ENCODE measurements at regions not wholly inside any gene's neighbourhood (a gene's known extent, or its start where the extent isn't known, plus 50 kb on each side); places are given as distances from the start of the nearest gene placed in this dataset.

DNA sequence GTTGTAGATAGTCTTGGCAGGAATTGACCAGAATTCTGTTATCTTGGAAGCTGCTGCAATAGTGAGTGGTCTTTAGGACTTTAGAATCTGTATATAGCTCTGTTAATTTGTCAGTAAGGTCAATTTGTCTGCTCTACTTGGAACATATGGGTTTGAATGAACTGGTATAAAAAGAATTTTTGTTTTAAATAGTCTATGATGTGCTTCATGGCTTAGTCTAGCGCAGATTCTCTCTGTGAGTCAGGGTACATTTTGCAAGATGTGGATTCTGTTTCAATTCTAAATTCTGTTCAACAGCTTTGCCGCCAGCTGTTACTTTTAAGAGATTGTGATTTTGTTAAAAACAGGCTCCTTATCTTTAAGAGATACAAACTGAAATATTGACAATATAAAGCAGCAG lies 135.9 kb upstream of the AGBL1 start:
- no peak for DNase-seq

DNA sequence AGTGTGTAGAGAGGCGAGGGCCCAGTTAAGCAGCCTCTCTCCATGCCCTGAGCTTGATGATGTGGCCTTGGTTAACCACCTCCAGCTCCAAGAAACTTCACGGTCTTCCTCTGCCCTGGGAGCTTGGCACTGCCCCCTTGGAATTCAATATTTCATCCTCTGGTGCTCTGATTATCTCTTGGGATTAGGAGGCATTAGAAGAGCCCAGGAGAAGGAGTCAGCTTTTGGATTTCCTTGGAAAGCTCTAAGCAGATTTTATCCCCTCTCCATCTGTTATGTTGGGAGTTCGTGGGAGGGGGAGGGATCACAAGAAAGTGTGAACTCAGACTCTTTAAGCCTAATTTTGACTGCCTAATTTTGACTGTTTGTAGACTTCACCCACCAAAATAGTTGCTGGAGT lies 132.7 kb upstream of the AGBL1 start:
- peak; percentile 98 for DNase-seq

DNA sequence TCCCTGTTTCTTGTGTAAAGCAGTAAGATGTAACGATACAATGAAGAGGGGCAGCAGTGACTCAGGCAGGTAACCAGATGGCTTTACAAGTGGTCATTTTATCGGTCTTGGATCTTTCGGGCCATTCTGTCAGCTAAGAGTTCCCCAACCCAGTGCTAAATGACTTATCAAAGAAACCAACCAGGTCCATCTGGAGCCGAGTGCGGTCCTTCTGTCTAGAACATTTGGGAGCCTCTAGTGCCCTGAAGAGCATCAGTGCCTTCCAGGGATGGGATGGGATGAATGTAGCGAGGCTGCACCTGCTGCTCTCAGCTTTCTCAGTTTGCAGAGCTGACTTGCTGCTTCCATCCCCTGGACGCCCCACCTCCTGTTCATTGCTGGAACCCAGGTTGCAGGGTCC lies 131.7 kb upstream of the AGBL1 start:
- peak; percentile 63 for DNase-seq

DNA sequence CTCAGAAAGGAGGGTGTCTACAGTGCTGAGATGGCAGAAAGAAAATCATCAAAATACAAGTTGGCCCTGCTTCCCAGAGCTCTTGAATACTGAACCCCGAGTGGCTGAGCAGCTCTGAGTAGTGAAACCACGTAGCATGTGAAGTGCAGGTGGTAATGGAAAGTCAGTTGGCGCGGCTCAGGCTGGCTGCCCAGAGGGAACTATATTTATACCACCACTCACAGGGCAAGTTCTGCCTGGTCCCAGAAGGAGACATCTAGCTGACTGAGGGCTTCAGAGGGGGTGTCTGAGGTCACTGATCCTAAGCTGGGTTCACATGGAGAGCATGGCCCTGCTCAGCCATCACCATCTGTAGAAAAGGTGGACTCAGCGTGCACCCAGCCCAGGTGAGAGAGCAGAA lies 129.6 kb upstream of the AGBL1 start:
- DNase-seq = no peak

DNA sequence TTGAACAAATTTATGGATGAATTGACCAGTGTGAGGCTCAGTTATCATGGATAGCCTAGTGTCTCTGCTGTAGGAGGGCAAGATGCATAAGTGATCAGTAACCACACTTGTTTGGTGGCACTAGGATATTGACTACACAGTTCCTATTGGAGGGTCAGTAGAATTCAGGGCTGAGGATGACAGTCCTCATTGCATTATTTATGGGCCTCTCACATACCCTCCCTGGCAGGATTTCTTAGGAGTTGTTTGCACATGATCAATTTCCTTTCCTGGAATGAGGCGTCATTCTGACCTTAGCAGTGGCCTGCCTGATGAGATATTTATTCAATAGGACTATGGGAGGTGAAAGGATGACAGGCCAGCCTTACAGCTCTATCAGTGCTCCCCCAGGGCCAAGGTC lies 125.1 kb upstream of the AGBL1 start:
- no peak for DNase-seq

DNA sequence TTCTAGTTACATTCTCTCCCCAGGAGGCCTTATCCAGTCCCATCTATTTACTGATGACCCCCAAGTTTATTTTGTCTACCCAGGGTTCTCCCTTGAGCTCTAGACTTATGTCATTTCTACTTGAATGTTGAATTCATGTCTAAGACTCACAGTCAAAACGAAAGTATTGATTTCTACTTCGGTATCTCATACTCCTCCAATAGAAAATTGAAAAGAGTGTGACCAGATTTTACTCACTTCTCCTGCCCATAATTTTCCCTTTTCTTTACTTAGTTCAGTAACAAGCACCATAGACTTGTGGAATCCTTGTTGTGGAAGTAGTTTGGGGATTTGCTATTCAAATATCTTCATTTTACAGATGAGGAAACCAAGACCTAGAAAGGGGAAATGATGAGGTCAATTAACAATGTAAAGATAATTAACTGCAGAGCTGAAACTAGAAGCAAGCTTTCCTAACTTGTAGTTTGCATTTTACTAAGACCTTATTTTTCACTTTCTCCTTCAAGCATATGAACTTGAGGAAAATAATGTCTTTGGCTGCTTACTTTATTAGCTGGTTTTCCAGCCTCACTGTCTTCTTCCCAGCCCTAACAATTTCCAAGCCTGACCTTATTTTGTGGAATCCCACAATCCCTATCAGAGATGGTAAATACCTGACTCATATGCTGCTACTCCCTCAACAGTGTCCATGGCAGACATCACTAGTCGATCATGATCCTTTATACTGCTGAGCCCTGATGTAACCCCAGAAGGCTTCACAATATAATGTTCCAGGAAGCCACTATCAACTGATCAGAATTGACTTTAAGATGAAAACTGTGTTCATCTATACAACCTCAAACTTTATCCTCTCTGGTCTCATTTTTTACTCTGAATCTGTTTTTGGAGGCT lies 123.9 kb upstream of the AGBL1 start:
- no peak for DNase-seq

DNA sequence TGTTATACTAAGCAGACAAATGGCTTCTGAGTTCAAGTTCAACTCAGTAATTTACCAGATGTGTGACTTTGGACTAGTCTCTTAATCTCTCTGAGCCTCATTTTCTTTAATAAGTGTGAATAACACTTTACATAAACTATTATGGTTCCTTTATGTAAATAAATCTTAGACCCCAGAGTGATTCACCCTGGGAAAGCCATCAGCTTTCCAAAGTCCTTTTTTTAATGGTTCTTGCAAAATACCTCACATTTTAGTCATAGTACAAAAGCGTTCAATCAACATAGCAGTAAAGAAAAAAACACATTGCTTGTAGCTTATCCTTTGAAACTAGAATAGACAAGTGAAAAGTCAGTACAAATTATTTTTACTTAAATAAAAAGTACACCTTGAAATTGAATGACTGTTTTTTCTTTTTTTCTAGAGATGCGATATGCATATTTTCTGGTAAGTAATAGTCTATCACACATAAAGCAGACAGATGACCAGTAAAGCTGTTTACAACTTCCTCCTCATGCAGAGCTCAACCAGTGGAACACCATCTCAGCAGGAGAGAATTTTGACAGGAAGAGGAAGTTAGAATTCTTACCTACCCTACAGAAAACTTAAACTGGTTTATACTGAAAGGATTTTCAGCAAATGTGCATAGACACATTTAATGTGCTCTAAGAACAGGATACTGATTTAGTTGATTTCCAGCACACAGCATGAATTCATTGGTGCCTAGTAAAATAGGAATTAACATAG lies 123.0 kb upstream of the AGBL1 start:
- DNase-seq = no peak

DNA sequence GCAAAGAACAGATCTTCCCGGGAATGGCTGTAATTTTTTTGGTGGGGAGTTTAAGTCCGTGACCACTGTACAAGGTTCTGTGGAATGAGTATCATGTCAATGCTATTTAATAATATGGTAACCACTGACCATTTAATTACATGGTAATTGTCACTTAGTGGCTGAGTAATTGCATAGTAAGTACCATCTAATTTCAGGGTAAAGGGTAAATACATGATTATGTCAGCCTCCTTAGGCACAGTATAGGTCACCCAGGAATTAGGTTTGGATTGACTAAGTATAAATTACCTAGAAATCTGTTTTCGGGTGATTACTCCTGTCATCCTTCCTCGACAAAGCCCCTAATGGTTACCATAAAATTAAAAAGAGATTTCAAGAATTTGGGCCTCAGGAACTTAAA lies 120.1 kb upstream of the AGBL1 start:
- no peak for DNase-seq

DNA sequence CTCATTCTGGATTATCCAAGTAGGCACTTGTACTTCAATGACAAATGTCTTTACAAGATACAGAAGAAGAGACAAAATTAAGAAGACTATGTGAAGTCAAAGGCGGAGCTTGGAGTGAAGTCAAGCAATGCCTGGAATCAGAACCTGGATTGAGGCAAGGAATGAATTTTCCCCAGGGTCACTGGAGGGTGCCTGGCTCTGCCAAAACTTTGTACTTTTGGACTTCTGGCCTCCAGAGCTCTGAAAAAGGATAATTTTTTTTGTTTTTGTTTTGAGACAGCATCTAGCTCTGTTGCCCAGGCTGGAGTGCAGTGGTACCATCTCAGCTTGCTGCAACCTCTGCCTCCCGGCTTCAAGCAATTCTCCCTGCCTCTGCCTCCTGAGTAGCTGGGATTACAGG lies 119.3 kb upstream of the AGBL1 start:
- DNase-seq = no peak

DNA sequence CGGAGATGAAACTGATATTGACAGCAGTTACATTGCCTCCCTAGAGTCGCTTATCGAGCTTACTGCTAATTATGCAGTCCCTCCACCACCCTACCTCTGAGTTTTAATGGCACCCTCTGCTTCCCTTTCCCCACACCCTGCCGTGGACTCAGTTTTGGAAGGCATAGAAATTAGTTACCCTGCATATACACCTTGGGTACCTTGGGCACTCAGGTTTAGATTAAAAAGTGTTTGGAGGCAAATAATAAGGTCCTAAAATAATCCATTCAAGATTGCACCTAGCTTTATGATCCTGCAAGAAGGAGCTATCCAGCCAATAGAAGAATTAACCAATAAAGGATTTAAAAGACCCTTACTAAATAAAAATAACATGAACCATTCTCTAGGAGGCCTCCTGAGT lies 117.8 kb upstream of the AGBL1 start:
- no peak for DNase-seq

DNA sequence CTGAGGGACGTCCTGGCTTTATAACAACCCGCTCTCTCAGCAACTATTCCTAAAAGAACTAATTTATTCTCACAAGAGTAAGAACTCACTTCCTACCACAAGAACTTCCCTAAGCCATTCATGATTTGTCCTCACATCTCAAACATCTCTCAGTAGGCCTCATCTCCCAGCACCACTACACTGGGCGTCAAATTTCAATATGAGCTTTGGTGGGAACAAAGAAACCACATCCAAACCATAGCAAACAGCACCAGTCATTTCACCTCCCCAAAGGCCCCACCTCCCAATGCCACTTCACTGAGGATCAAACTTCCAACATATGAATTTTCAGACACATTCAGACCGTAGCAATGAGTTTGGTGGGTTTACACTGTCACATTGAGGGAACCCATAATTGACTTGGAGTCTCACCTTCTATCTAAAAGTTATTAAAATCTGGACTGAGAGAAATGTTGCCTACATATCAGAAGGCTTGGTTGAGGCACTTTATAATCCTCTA lies 116.4 kb upstream of the AGBL1 start:
- no peak for DNase-seq

DNA sequence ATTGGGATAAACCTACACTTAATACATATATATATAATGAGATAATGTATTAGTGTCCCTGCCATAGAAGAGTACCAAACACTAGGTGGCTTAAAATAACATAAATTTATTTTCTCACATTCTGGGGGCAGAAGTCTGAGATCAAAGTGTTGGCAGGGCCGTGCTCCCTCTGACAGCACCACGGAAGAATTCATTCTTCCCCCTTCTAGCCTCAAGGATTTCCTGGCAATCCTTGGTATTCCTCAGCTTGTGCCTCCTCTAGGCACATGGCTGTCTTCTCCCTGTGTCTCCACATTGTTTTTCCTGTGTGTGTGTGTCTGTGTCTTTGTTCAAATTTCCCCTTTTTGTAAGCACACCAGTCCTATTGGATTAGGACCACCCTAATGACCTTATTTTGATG lies 115.2 kb upstream of the AGBL1 start:
- no peak for DNase-seq

DNA sequence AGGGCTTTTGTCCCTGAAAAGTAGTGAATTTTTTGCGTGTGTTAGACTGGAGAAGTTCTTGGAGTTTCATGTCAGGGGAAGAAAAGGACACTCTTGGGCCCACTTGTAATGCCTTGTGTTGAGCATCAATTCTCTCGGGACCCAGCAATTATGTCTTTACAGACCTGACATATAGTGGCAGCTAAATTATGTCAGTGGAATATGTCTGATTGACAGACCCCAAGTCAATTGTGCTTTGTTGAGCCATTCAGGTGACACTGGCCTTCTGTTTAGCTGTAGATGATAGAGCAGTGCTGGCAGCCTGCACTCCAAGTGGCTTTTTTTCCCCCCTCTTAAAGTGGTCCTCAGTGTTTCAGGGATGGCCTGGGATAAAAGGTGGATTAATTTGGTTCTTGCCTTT lies 112.1 kb upstream of the AGBL1 start:
- no peak for DNase-seq

DNA sequence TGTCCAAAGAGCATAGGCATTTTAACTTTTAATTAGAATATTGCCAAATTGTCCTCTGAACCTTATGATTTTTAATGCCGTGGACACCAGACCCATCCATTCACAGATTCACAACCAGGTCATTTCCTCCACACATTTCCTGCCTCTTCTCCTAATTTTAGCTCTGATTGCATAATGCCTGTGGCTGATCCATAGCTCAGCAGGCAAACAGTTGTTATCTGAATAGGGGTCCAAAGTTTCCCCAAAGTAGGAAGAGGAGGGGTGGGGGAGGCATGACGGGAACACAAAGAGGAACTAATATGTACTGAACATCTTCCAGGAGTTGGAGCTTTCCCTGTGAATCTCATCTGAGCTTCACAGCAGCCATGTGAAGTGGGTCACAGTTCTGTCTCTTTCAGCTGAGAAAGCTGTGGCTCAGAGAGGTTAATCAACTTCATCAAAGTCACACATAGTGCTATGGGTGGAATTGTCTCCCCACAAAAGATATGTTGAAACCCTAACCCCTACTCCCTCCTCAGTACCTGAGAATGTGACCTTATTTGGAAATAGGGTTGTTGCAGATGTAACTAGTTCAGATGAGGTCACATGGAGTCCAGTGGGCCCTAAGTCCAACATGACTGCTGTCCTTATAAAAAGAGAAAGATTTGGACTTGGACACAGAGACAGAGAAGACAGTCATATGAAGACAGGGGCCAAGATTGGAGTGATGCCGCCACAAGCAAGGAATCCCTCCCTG lies 106.7 kb upstream of the AGBL1 start:
- no peak for DNase-seq

DNA sequence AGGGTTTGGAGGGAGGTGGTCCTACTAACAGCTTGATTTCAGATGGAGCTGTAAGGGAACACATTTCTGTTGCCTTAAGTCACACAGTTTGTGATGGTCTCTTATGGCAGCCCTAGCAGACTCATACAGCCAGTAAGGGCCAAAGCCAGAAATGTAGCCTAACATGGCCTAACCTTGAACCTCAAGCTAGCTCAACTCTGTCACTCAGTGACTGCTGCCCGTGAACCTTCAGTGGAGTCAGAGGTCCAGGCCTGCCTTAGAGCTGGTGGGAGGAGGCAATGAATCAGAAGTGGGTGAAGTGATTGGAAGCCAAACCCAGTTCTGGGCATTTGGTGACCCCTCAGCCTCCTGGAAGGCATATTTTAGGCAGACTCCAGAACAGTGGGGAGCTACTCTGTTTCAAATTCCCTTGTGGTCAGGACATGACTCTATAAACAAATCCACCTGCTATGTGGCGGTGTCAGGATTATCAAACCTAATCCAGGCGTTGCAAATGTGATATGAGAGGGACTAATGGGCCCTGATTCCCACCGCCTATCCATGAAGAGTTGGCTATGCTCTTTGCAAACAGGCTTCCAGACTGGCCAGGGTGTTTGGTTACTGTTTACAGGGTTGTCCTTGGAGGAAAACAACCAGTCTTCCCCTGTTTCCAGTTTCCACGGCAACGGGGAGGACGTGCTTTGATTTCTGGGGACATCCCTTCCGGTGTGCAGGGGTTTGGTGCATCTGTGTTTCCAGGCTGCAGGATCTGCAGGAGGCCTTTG lies 105.9 kb upstream of the AGBL1 start:
- DNase-seq = peak; percentile 87

DNA sequence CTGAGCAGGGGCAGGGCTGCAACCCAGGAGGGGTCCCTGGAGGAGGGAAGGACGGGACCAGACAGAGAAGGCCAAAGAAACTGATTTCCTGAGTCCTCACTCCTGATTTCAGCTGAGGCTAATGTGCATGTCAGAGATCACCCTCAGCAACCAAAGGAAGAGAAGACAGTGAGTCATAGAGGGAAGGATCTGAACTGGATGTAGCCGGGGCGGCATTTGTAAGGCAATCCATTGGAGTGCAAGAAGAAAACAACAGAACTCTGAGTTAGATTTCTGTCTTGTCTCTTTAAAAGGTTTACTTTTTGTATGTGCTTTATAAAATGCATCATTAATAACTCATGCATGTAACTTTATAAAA lies 105.3 kb upstream of the AGBL1 start:
- no peak for DNase-seq

DNA sequence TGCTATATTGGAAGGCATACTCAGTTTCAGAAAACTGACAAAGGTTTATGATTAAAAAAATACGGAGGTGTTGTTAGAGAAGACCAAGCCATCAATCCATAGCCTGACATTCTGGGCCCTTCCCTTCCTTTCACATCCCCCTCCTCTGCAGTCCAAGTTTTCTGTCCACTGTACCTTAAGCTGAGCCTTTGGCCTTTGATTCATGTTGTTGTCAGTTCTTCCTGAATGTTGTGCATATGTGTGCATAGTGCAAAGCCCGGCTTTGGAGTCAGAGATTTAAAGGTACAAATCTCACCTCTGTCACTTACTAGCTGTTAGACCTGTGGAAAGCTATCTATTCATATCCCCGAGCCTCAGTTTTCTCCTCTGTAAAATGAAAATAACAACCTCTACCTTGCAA lies 104.9 kb upstream of the AGBL1 start:
- DNase-seq = peak; percentile 57

DNA sequence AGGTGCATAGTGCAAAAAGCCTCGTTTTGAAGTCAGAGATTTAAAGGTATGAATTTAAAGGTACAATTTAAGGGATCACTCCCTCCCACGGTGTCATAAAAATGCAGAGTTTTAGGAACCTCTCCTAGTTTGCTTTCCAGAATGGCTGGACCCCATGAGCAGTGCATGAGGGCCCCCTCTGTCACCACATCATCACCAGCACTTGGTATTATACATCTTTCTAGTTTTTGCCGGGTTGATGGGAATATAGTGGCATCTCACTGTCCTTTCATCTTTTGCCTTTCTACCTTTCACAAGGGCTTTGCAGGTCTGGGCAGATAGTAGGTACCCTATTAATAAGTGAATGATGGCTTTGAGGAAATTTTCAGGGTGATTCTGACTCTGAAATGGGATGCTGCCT lies 103.6 kb upstream of the AGBL1 start:
- DNase-seq = no peak

DNA sequence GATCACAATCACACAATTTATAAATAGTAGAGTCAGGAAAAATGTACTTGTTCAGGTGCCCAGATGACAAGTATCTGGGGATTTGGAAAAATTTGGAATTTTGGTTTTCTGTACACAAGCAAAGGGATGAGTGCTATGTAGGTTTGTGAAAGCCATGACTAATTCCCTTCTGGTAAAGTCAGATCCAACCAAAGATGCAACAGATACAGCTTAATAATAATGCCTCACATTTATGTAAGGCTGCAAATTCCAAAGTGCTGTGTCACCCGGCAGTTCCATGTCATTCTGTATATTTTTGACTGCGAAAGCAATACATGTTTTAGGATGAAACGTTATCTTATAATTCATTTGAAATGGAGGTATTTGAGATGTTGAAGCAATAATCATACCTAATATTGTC lies 102.7 kb upstream of the AGBL1 start:
- no peak for DNase-seq

DNA sequence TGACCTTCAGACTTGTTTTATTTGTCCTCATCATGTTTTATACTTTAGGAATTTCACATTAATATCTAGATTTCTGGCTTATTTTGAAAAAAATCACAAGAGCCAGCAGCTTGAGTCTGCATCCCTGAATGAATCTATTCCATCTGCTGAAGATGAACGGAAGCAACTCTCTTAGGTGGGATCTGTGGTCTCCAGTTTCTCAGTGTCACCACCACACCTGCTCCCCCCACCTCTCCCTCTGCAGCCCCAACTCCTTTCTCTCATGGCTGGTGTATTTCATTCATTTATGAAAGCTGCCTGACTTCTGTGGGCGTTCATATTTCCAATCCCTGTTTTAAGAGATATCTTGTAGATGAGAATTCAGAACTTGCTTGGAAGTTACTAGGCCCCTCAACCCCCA lies 102.1 kb upstream of the AGBL1 start:
- no peak for DNase-seq

DNA sequence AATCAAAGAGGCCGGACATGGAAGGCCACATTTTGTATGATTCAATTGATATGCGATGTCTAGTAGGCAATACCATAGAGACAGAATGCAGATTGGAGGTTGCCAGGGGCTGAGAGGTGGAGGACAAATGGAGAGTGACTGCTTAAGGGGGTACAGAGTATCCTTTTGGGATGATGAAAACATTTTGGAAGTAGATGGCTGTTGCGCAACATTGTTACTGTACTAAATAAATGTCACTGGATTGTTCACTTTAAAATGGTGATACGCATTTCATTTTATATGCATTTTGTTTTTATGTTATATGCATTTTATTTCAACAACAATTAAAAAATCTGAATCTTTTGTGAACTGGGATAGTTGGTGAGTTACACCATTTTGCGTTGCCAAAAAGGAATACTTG lies 99.7 kb upstream of the AGBL1 start:
- no peak for DNase-seq

DNA sequence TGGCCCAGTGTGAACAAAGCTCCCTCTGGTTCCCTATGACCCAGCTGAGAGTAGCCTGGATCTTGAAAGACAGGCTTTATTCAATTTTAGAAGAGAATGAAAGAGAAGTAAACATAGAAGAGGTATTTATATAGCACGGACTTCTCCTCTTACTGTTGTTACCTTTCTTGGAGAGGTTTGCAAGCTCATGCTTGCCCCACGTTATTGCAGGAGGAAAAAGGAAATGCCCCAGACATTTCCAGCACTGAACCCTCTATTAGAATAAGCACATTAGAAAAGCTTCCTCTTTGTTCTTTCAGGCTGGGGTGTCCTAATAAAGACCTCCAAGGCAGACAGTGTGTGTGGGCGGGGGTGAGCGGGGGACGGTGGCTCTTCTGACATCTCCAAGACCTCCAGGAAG lies 98.7 kb upstream of the AGBL1 start:
- no peak for DNase-seq

DNA sequence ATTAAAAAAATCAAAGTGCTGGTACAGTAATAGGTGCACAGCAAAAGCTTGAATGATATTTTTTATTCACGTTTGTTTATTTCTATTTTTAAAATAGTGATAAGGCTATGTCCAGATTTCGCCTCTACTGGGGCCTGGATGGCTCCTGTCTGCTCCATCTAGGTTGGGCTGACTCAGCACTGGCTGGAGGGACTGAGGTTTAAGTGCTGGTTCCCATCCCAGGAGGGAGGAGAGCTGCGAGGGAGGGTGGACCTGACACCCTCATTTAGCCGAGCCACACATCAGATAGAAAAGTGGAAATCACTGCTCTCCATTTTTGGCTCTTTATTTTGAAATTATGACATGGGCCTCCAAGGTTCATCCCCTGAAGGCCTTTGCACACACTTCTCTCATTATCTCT lies 95.4 kb upstream of the AGBL1 start:
- DNase-seq = no peak
